Neural crest cell (in vitro differentiated cells): ENCODE measurements at regions not wholly inside any gene's neighbourhood (a gene's known extent, or its start where the extent isn't known, plus 50 kb on each side); places are given as distances from the start of the nearest gene placed in this dataset.

Experiments
- DNase-seq: peaks from one replicate; pipeline ENCODE4 v3.0.0; 2021; ENCODE audit warnings: low read depth, mixed read lengths, low spot score
- H3K27ac Mint-ChIP-seq: one replicate; pipeline ENCODE4 v1.8.0; 2021; ENCODE audit warnings: mild to moderate bottlenecking, mixed read lengths; ENCODE audit not compliant: unreplicated experiment
- H3K27me3 Mint-ChIP-seq: 2 replicates; pipeline ENCODE4 v1.8.0; 2021; ENCODE audit warnings: low read depth, mild to moderate bottlenecking, mixed read lengths
- H3K36me3 Mint-ChIP-seq: 2 replicates; pipeline ENCODE4 v1.8.0; 2021; ENCODE audit warnings: low read depth, mild to moderate bottlenecking, mixed read lengths
- H3K4me1 Mint-ChIP-seq: 2 replicates; pipeline ENCODE4 v1.8.0; 2021; ENCODE audit warnings: mixed read lengths
- H3K4me3 Mint-ChIP-seq: one replicate; pipeline ENCODE4 v1.8.0; 2021; ENCODE audit warnings: mild to moderate bottlenecking, mixed read lengths
- H3K9me3 Mint-ChIP-seq: 2 replicates; pipeline ENCODE4 v1.8.0; 2021; ENCODE audit warnings: mixed read lengths
- TF ChIP-seq, protein P1 (sequence below): fragments of 200-600 bp; sonication (generic); conservative IDR thresholded peaks from 2 replicates; pipeline ENCODE4 v1.5.0; 2021; ENCODE audit warnings: antibody characterized with exemption, mild to moderate bottlenecking

DNA sequence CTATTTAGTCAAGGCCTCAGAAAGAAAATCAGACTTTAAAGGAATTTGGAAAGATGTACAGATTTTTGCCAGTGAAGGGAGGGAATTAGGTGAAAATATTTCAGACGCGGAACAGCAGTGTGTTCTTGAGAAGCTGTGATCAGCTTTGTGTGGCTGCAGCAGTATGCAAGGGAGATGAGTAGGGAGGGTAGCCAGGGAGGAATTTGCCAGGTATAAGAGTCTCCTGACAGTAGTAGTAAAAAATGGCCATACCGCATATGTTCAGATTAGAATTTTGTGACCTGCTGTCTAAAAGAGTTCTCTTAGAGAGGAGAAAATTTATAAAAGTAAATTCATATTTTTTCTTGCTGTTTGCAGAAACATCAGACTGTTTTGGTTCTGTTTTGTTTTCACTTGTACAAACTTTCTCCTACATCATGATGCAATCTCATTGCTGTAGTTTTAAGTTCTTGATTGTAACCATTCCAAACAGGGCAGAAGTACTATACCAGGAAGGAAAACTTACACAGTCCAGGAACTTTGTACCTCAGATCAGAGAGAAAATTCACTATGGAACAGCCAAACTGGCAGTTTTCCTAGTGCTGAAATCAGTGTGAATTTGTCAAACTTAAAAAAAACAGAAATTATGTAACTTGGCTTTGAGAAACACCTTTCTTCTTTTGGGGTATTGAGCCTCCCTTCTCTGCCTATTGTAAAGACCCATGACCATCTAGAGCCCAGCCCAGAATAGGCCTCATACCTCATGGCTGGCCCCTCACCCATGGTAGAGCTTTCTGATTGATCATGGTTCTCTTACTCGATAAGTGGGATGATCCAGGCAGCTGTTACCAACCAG lies 78.4 kb upstream of the NR3C1 start:
- Mint-ChIP-seq H3K27ac (no peak overlapping the region), H3K4me1 (no peaks in the 10 kb centered on the region), H3K27me3 (no peaks in the 10 kb centered on the region), H3K9me3 (no peaks in the 10 kb centered on the region), H3K4me3 (no peak overlapping the region), H3K36me3 (no peaks in the 10 kb centered on the region)
- no peak for DNase-seq
- TF ChIP-seq, protein P1, sequence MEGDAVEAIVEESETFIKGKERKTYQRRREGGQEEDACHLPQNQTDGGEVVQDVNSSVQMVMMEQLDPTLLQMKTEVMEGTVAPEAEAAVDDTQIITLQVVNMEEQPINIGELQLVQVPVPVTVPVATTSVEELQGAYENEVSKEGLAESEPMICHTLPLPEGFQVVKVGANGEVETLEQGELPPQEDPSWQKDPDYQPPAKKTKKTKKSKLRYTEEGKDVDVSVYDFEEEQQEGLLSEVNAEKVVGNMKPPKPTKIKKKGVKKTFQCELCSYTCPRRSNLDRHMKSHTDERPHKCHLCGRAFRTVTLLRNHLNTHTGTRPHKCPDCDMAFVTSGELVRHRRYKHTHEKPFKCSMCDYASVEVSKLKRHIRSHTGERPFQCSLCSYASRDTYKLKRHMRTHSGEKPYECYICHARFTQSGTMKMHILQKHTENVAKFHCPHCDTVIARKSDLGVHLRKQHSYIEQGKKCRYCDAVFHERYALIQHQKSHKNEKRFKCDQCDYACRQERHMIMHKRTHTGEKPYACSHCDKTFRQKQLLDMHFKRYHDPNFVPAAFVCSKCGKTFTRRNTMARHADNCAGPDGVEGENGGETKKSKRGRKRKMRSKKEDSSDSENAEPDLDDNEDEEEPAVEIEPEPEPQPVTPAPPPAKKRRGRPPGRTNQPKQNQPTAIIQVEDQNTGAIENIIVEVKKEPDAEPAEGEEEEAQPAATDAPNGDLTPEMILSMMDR: no peak

DNA sequence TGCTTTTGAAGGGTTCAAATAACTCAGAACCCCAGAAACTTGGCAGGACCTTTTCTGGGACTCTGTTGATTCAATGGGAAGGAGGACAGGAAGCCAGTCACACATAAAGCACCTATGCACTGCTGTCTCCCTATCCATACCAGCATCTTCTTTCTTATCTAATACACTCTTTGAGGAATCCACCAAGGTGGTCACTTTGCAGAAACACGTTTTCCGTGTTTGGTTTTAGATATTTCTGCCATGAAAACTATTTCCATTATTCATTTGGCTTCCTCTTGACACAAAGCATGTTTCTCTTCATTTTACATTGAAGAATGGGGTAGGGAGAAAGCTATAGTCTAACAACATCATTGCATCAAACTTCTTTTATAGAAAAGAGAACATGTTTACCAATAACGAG lies 76.5 kb upstream of the NR3C1 start:
- no peak for DNase-seq
- no peak overlapping the region for H3K4me3 Mint-ChIP-seq
- H3K27ac Mint-ChIP-seq: no peak overlapping the region
- TF ChIP-seq, protein P1: no peak
- no peaks in the 10 kb centered on the region for H3K4me1 Mint-ChIP-seq
- H3K9me3 Mint-ChIP-seq: no peaks in the 10 kb centered on the region
- no peaks in the 10 kb centered on the region for H3K27me3 Mint-ChIP-seq
- no peaks in the 10 kb centered on the region for H3K36me3 Mint-ChIP-seq

DNA sequence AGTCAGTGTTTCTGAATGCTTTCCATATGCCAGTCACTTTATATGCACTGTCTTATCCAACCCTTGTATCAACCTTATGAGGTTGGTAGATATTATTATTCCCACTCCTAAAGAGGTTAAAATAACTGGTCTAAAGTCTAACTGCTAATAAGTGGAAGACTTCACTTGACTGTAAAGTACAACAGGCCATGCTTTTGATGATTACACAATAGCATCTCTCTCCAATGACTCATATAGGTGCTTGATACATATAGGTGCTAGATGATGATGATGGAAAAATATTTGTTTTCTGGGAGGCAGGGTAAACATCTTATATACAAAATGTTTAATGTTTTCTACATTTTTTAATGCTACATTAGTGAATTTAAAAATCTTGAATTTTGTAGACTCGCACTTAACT lies 75.9 kb upstream of the NR3C1 start:
- no peaks in the 10 kb centered on the region for H3K36me3 Mint-ChIP-seq
- H3K4me3 Mint-ChIP-seq: no peak overlapping the region
- H3K27me3 Mint-ChIP-seq: no peaks in the 10 kb centered on the region
- DNase-seq: no peak
- no peaks in the 10 kb centered on the region for H3K9me3 Mint-ChIP-seq
- TF ChIP-seq, protein P1: no peak
- no peaks in the 10 kb centered on the region for H3K4me1 Mint-ChIP-seq
- H3K27ac Mint-ChIP-seq: no peak overlapping the region

DNA sequence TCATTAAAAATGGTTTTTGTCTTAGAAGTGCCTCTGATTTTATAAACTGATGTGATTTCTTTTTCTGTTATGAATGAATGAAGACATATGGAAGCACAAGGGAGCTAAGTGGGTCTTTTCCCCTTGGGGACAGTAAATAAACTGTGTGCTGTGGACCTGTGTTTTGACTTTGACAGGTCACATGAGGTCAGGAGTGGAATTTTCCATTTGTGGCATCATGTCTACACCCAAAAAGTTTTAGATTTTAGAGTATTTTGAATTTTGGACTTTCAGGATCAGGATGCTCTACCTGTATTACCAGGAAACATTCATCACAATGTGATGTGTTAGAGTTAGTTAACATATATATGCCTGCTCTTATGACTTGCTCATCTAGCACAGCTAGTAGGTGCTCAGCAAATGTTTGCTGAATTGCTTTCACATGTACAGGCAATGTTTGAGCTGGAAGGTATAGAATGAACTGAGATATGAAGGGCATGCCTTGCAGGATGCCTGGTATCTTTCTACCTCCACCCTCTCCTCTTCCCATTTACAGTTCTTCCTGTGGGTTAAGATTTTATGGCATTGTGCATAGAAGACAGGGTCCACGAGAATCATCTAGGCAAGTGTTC lies 73.2 kb upstream of the NR3C1 start:
- no peaks in the 10 kb centered on the region for H3K4me1 Mint-ChIP-seq
- no peaks in the 10 kb centered on the region for H3K36me3 Mint-ChIP-seq
- no peak for DNase-seq
- H3K4me3 Mint-ChIP-seq: no peak overlapping the region
- no peaks in the 10 kb centered on the region for H3K27me3 Mint-ChIP-seq
- H3K27ac Mint-ChIP-seq: no peak overlapping the region
- no peaks in the 10 kb centered on the region for H3K9me3 Mint-ChIP-seq
- TF ChIP-seq, protein P1: no peak

DNA sequence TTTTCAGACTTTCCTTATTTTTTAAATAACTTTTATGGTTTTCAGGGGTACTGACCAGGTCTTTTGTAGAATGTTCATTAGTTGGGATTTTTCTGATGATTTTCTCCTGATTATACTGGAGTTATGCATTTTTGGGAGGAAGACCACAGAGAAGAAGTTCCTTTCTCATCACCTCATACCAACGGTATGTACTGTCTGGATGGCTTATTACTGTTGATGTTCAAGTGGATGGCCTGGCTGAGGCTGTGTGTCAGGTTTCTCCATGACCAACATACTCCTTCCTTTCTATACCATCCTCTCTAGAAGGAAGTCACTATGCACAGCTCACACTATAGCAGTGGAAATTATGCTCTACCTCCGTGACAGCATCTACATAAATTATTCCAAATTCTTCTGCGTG lies 71.1 kb upstream of the NR3C1 start:
- no peak overlapping the region for H3K27ac Mint-ChIP-seq
- TF ChIP-seq, protein P1: no peak
- H3K27me3 Mint-ChIP-seq: no peaks in the 10 kb centered on the region

More for the DNA sequence above, 71.1 kb upstream of the NR3C1 start:
- no peaks in the 10 kb centered on the region for H3K4me1 Mint-ChIP-seq
- H3K4me3 Mint-ChIP-seq: no peak overlapping the region
- no peak for DNase-seq
- H3K9me3 Mint-ChIP-seq: no peaks in the 10 kb centered on the region
- no peaks in the 10 kb centered on the region for H3K36me3 Mint-ChIP-seq
